ENCODE measurements at regions not wholly inside any gene's neighbourhood (a gene's known extent, or its start where the extent isn't known, plus 50 kb on each side); places are given as distances from the start of the nearest gene placed in this dataset.

- no peak overlapping the region for H3K9ac ChIP-seq (ENCODE audit: insufficient read length)
- TF ChIP-seq EZH2 (IDR thresholded peaks at IDR 0.05), result no peak
- TF ChIP-seq FOXP2 (optimal IDR thresholded peaks at IDR 0.05; ENCODE audit: control extremely low read depth, extremely low read length, insufficient read depth), result no peak
- TF ChIP-seq POLR2AphosphoS5 (IDR thresholded peaks at IDR 0.05; ENCODE audit: borderline replicate concordance, low read depth, low read length), result no peak
- no peak for DNase-seq (ENCODE audit: low read depth, low spot score)
- no peaks in the 10 kb centered on the region for H3K9me3 ChIP-seq (ENCODE audit: low read depth, low read length)
- no peak overlapping the region for H3K4me3 ChIP-seq
- H3K27ac ChIP-seq, result no peak overlapping the region
- no peaks in the 10 kb centered on the region for H3K36me3 ChIP-seq (ENCODE audit: insufficient read depth, low read length)
These were observed 114.4 kb upstream of the WSCD1 start for GRCh38 chr17:5955764-5956163.

GRCh38 chr17:5958850-5959249 lies 111.3 kb upstream of the WSCD1 start:
- H3K4me3 ChIP-seq, result no peak overlapping the region
- TF ChIP-seq FOXP2 (optimal IDR thresholded peaks at IDR 0.05; ENCODE audit: control extremely low read depth, extremely low read length, insufficient read depth) (no peak), EZH2 (IDR thresholded peaks at IDR 0.05) (no peak), POLR2AphosphoS5 (IDR thresholded peaks at IDR 0.05; ENCODE audit: borderline replicate concordance, low read depth, low read length) (no peak)
- no peak overlapping the region for H3K9ac ChIP-seq (ENCODE audit: insufficient read length)
- H3K9me3 ChIP-seq (ENCODE audit: low read depth, low read length), result no peaks in the 10 kb centered on the region
- DNase-seq (ENCODE audit: low read depth, low spot score), result no peak
- no peak overlapping the region for H3K27ac ChIP-seq
- H3K36me3 ChIP-seq (ENCODE audit: insufficient read depth, low read length), result no peaks in the 10 kb centered on the region

- TF ChIP-seq POLR2AphosphoS5 (IDR thresholded peaks at IDR 0.05; ENCODE audit: borderline replicate concordance, low read depth, low read length) (no peak), FOXP2 (optimal IDR thresholded peaks at IDR 0.05; ENCODE audit: control extremely low read depth, extremely low read length, insufficient read depth) (no peak), EZH2 (IDR thresholded peaks at IDR 0.05) (no peak)
- Histone ChIP-seq H3K36me3 (ENCODE audit: insufficient read depth, low read length) (no peaks in the 10 kb centered on the region), H3K4me3 (no peak overlapping the region), H3K27ac (no peak overlapping the region), H3K9me3 (ENCODE audit: low read depth, low read length) (no peaks in the 10 kb centered on the region), H3K9ac (ENCODE audit: insufficient read length) (no peak overlapping the region)
- DNase-seq (ENCODE audit: low read depth, low spot score), result no peak
These were observed 107.8 kb upstream of the WSCD1 start for GRCh38 chr17:5962371-5962770.

GRCh38 chr17:5971969-5972368 lies 98.2 kb upstream of the WSCD1 start:
- Histone ChIP-seq H3K36me3 (ENCODE audit: insufficient read depth, low read length) (no peaks in the 10 kb centered on the region), H3K4me3 (no peak overlapping the region), H3K9ac (ENCODE audit: insufficient read length) (no peak overlapping the region), H3K9me3 (ENCODE audit: low read depth, low read length) (no peaks in the 10 kb centered on the region), H3K27ac (no peak overlapping the region)
- TF ChIP-seq FOXP2 (optimal IDR thresholded peaks at IDR 0.05; ENCODE audit: control extremely low read depth, extremely low read length, insufficient read depth), result no peak
- TF ChIP-seq EZH2 (IDR thresholded peaks at IDR 0.05), result no peak
- TF ChIP-seq POLR2AphosphoS5 (IDR thresholded peaks at IDR 0.05; ENCODE audit: borderline replicate concordance, low read depth, low read length), result no peak
- no peak for DNase-seq (ENCODE audit: low read depth, low spot score)

- Histone ChIP-seq H3K27ac (no peak overlapping the region), H3K36me3 (ENCODE audit: insufficient read depth, low read length) (no peaks in the 10 kb centered on the region), H3K9me3 (ENCODE audit: low read depth, low read length) (no peaks in the 10 kb centered on the region), H3K4me3 (no peak overlapping the region), H3K9ac (ENCODE audit: insufficient read length) (no peak overlapping the region)
- no peak for DNase-seq (ENCODE audit: low read depth, low spot score)
- TF ChIP-seq FOXP2 (optimal IDR thresholded peaks at IDR 0.05; ENCODE audit: control extremely low read depth, extremely low read length, insufficient read depth), result no peak
- no peak for TF ChIP-seq EZH2 (IDR thresholded peaks at IDR 0.05)
- TF ChIP-seq POLR2AphosphoS5 (IDR thresholded peaks at IDR 0.05; ENCODE audit: borderline replicate concordance, low read depth, low read length), result no peak
These were observed 96.8 kb upstream of the WSCD1 start for GRCh38 chr17:5973410-5973809.

GRCh38 chr17:5975661-5976060 lies 94.5 kb upstream of the WSCD1 start:
- no peak overlapping the region for H3K27ac ChIP-seq
- no peaks in the 10 kb centered on the region for H3K36me3 ChIP-seq (ENCODE audit: insufficient read depth, low read length)
- TF ChIP-seq EZH2 (IDR thresholded peaks at IDR 0.05) (no peak), FOXP2 (optimal IDR thresholded peaks at IDR 0.05; ENCODE audit: control extremely low read depth, extremely low read length, insufficient read depth) (no peak), POLR2AphosphoS5 (IDR thresholded peaks at IDR 0.05; ENCODE audit: borderline replicate concordance, low read depth, low read length) (no peak)
- no peaks in the 10 kb centered on the region for H3K9me3 ChIP-seq (ENCODE audit: low read depth, low read length)
- H3K9ac ChIP-seq (ENCODE audit: insufficient read length), result no peak overlapping the region
- H3K4me3 ChIP-seq, result no peak overlapping the region
- no peak for DNase-seq (ENCODE audit: low read depth, low spot score)

- no peak for DNase-seq (ENCODE audit: low read depth, low spot score)
- no peaks in the 10 kb centered on the region for H3K36me3 ChIP-seq (ENCODE audit: insufficient read depth, low read length)
- no peak overlapping the region for H3K4me3 ChIP-seq
- H3K9ac ChIP-seq (ENCODE audit: insufficient read length), result no peak overlapping the region
- TF ChIP-seq POLR2AphosphoS5 (IDR thresholded peaks at IDR 0.05; ENCODE audit: borderline replicate concordance, low read depth, low read length) (no peak), EZH2 (IDR thresholded peaks at IDR 0.05) (no peak), FOXP2 (optimal IDR thresholded peaks at IDR 0.05; ENCODE audit: control extremely low read depth, extremely low read length, insufficient read depth) (no peak)
- H3K9me3 ChIP-seq (ENCODE audit: low read depth, low read length), result no peaks in the 10 kb centered on the region
- no peak overlapping the region for H3K27ac ChIP-seq
These were observed 93.9 kb upstream of the WSCD1 start for GRCh38 chr17:5976251-5976650.

GRCh38 chr17:5978496-5978895 lies 91.7 kb upstream of the WSCD1 start:
- Histone ChIP-seq H3K4me3 (no peak overlapping the region), H3K9me3 (ENCODE audit: low read depth, low read length) (no peaks in the 10 kb centered on the region), H3K27ac (no peak overlapping the region), H3K9ac (ENCODE audit: insufficient read length) (no peak overlapping the region), H3K36me3 (ENCODE audit: insufficient read depth, low read length) (no peaks in the 10 kb centered on the region)
- TF ChIP-seq POLR2AphosphoS5 (IDR thresholded peaks at IDR 0.05; ENCODE audit: borderline replicate concordance, low read depth, low read length), result no peak
- no peak for TF ChIP-seq FOXP2 (optimal IDR thresholded peaks at IDR 0.05; ENCODE audit: control extremely low read depth, extremely low read length, insufficient read depth)
- TF ChIP-seq EZH2 (IDR thresholded peaks at IDR 0.05), result no peak
- no peak for DNase-seq (ENCODE audit: low read depth, low spot score)

GRCh38 chr17:5980941-5981340 lies 89.2 kb upstream of the WSCD1 start:
- no peak overlapping the region for H3K27ac ChIP-seq

More at GRCh38 chr17:5980941-5981340, 89.2 kb upstream of the WSCD1 start:
- TF ChIP-seq FOXP2 (optimal IDR thresholded peaks at IDR 0.05; ENCODE audit: control extremely low read depth, extremely low read length, insufficient read depth) (no peak), EZH2 (IDR thresholded peaks at IDR 0.05) (no peak), POLR2AphosphoS5 (IDR thresholded peaks at IDR 0.05; ENCODE audit: borderline replicate concordance, low read depth, low read length) (no peak)
- Histone ChIP-seq H3K9me3 (ENCODE audit: low read depth, low read length) (no peaks in the 10 kb centered on the region), H3K9ac (ENCODE audit: insufficient read length) (no peak overlapping the region), H3K4me3 (no peak overlapping the region), H3K36me3 (ENCODE audit: insufficient read depth, low read length) (no peaks in the 10 kb centered on the region)
- DNase-seq (ENCODE audit: low read depth, low spot score), result no peak

Measured in SK-N-MC (cell line).